OCI-LY7 (cell line): ENCODE measurements at regions not wholly inside any gene's neighbourhood (a gene's known extent, or its start where the extent isn't known, plus 50 kb on each side); places are given as distances from the start of the nearest gene placed in this dataset.

ENCODE experiments used
- BruUV-seq: library from RNA; stranded (reverse); fragments of 400-500 nt; replicated peaks from 2 replicates; lab custom pipeline; 2021; lab: Mats Ljungman, UMichigan
- CTCF ChIA-PET: fragments of 300-600 bp; sonication (Branson Sonifier 250); formaldehyde crosslinking; loops from one replicate; lab custom pipeline; 2022; ENCODE audit warnings: antibody characterized with exemption; ENCODE audit not compliant: unreplicated experiment; lab: Charles Lee
- POLR2A ChIA-PET: fragments of 300-600 bp; sonication (Branson Sonifier 250); formaldehyde crosslinking; loops from one replicate; lab custom pipeline; 2022; ENCODE audit warnings: antibody characterized with exemption; lab: Charles Lee
- DNase-seq: peaks from one replicate; pipeline ENCODE4 v3.0.0-alpha.2; 2015; ENCODE audit warnings: low spot score
- H2AFZ ChIP-seq: fragments of 200-600 bp; sonication (generic), shearing (Covaris generic); 2 replicates; pipeline ENCODE4 v1.6.1; 2014; ENCODE audit warnings: mild to moderate bottlenecking, antibody characterized with exemption, low read length, moderate library complexity
- H3K27ac ChIP-seq: fragments of 200-600 bp; sonication (generic); 2 replicates; pipeline ENCODE4 v1.5.1; 2014; ENCODE audit warnings: mixed run types, low read depth, mild to moderate bottlenecking, moderate library complexity, low read length, inconsistent platforms; ENCODE audit not compliant: poor library complexity, severe bottlenecking
- H3K36me3 ChIP-seq: fragments of 200-600 bp; sonication (generic); 2 replicates; pipeline ENCODE4 v1.6.1; 2014; ENCODE audit warnings: mild to moderate bottlenecking, antibody characterized with exemption, low read length, moderate library complexity, mixed read lengths; ENCODE audit not compliant: insufficient read depth
- H3K4me1 ChIP-seq: fragments of 200-600 bp; sonication (generic); 2 replicates; pipeline ENCODE4 v1.5.1; 2014; ENCODE audit warnings: mild to moderate bottlenecking, low read length; ENCODE audit not compliant: insufficient read depth, poor library complexity, severe bottlenecking
- H3K4me2 ChIP-seq: fragments of 200-600 bp; sonication (generic); 2 replicates; pipeline ENCODE4 v1.6.1; 2014; ENCODE audit warnings: mild to moderate bottlenecking, low read length
- H3K4me3 ChIP-seq: fragments of 200-600 bp; sonication (generic); 2 replicates; pipeline ENCODE4 v1.5.1; 2014; ENCODE audit warnings: mild to moderate bottlenecking, low read depth, low read length; ENCODE audit not compliant: poor library complexity, severe bottlenecking
- H3K79me2 ChIP-seq: fragments of 200-600 bp; sonication (generic); 2 replicates; pipeline ENCODE4 v1.6.1; 2016; ENCODE audit warnings: low read depth, mild to moderate bottlenecking, low read length, moderate library complexity, mixed read lengths; ENCODE audit not compliant: insufficient read depth
- H3K9me2 ChIP-seq: fragments of 200-600 bp; sonication (generic); 2 replicates; pipeline ENCODE4 v1.6.1; 2016; ENCODE audit warnings: mild to moderate bottlenecking, low read length, mixed read lengths; ENCODE audit not compliant: insufficient read depth
- H3K9me3 ChIP-seq: fragments of 200-600 bp; sonication (generic); 2 replicates; pipeline ENCODE4 v1.6.1; 2014; ENCODE audit warnings: mild to moderate bottlenecking, mixed run types, low read length, mixed read lengths
- H4K20me1 ChIP-seq: fragments of 200-600 bp; sonication (generic); 2 replicates; pipeline ENCODE4 v1.6.1; 2014; ENCODE audit warnings: mild to moderate bottlenecking, antibody characterized with exemption, low read length, moderate library complexity, mixed read lengths; ENCODE audit not compliant: insufficient read depth
- EZH2phosphoT487 ChIP-seq: fragments of 200-600 bp; sonication (generic); IDR thresholded peaks from 2 replicates; pipeline ENCODE4 v1.6.1; 2018; ENCODE audit warnings: low read depth, borderline replicate concordance, mild to moderate bottlenecking, mixed run types, antibody characterized with exemption, low read length, moderate library complexity, mixed read lengths
- intact Hi-C: fragments of 100-400 bp; cut with micrococcal nuclease; formaldehyde crosslinking; loops from one replicate; pipeline ENCODE4 v1.10.0; 2022; ENCODE audit not compliant: unreplicated experiment
- TF ChIP-seq, protein P1 (sequence below): fragments of 200-600 bp; sonication (generic); conservative IDR thresholded peaks from 2 replicates; pipeline ENCODE4 v1.5.1; 2014; ENCODE audit warnings: mild to moderate bottlenecking, antibody characterized with exemption, low read length, moderate library complexity, mixed read lengths

DNA sequence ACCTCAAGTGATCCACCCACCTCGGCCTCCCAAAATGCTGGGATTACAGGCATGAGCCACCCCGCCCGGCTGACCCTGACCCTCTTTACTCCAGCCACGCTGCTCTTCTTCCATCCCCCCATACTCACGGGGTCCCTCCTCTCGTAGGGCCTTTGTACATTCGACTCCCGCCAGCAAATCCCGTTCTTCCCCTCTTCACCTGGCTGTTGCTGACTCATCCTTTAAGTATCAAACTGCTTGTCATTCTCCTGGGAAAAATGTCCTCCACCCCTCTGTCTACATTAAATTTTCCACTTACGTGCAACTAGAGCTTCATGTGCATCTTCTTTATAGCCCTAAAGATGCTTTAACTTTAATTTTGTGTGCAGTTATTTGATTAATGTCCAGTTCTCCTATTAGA lies 203.1 kb downstream of the OPA1 start:
- Histone ChIP-seq H3K36me3 (no peaks in the 10 kb centered on the region), H4K20me1 (no peaks in the 10 kb centered on the region), H3K27ac (no peak overlapping the region), H3K4me2 (no peak overlapping the region), H3K4me3 (no peak overlapping the region), H3K4me1 (no peaks in the 10 kb centered on the region), H3K79me2 (no peaks in the 10 kb centered on the region), H3K9me3 (no peaks in the 10 kb centered on the region), H2AFZ (no peak overlapping the region), H3K9me2 (no peaks in the 10 kb centered on the region)
- intact Hi-C loops, result no loop called here
- ChIA-PET CTCF (no interaction called here), POLR2A (interaction anchor here (0.5 kb wide), 1 partner anchor 229 kb away, joined by 5 read pairs; no protein-coding TSS in a partner anchor)
- DNase-seq, result no peak
- BruUV-seq, result no TSS peak
- no peak for TF ChIP-seq EZH2phosphoT487
- TF ChIP-seq, protein P1, sequence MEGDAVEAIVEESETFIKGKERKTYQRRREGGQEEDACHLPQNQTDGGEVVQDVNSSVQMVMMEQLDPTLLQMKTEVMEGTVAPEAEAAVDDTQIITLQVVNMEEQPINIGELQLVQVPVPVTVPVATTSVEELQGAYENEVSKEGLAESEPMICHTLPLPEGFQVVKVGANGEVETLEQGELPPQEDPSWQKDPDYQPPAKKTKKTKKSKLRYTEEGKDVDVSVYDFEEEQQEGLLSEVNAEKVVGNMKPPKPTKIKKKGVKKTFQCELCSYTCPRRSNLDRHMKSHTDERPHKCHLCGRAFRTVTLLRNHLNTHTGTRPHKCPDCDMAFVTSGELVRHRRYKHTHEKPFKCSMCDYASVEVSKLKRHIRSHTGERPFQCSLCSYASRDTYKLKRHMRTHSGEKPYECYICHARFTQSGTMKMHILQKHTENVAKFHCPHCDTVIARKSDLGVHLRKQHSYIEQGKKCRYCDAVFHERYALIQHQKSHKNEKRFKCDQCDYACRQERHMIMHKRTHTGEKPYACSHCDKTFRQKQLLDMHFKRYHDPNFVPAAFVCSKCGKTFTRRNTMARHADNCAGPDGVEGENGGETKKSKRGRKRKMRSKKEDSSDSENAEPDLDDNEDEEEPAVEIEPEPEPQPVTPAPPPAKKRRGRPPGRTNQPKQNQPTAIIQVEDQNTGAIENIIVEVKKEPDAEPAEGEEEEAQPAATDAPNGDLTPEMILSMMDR, result no peak

GRCh38 chr3:193797566-193797965 lies 204.6 kb downstream of the OPA1 start:
- intact Hi-C loops, result no loop called here
- no TSS peak for BruUV-seq
- TF ChIP-seq, protein P1, result no peak
- no peak for TF ChIP-seq EZH2phosphoT487

GRCh38 chr3:193798051-193798450 lies 205.0 kb downstream of the OPA1 start:
- intact Hi-C loops, result no loop called here
- POLR2A ChIA-PET, result interaction anchor here (0.7 kb wide), 1 partner anchor 12 kb away, joined by 3 read pairs; no protein-coding TSS in a partner anchor
- no peak overlapping the region for H3K27ac ChIP-seq
- no peaks in the 10 kb centered on the region for H3K79me2 ChIP-seq
- H4K20me1 ChIP-seq, result no peaks in the 10 kb centered on the region
- BruUV-seq, result no TSS peak
- no peak overlapping the region for H3K4me3 ChIP-seq
- no peak overlapping the region for H3K4me2 ChIP-seq
- CTCF ChIA-PET, result no interaction called here
- H2AFZ ChIP-seq, result no peak overlapping the region
- DNase-seq, result no peak
- TF ChIP-seq, protein P1, result no peak
- no peak for TF ChIP-seq EZH2phosphoT487
- no peaks in the 10 kb centered on the region for H3K4me1 ChIP-seq
- no peaks in the 10 kb centered on the region for H3K9me2 ChIP-seq
- H3K36me3 ChIP-seq, result no peaks in the 10 kb centered on the region
- no peaks in the 10 kb centered on the region for H3K9me3 ChIP-seq

More at GRCh38 chr3:193797566-193797965, 204.6 kb downstream of the OPA1 start:
- H3K79me2 ChIP-seq, result no peaks in the 10 kb centered on the region
- no peaks in the 10 kb centered on the region for H4K20me1 ChIP-seq
- H2AFZ ChIP-seq, result no peak overlapping the region
- H3K9me2 ChIP-seq, result no peaks in the 10 kb centered on the region
- H3K4me3 ChIP-seq, result no peak overlapping the region
- H3K4me1 ChIP-seq, result no peaks in the 10 kb centered on the region
- H3K4me2 ChIP-seq, result no peak overlapping the region
- no peak overlapping the region for H3K27ac ChIP-seq
- no peaks in the 10 kb centered on the region for H3K9me3 ChIP-seq
- POLR2A ChIA-PET, result no interaction called here
- CTCF ChIA-PET, result no interaction called here
- no peaks in the 10 kb centered on the region for H3K36me3 ChIP-seq
- no peak for DNase-seq
